ENCODE measurements at regions not wholly inside any gene's neighbourhood (a gene's known extent, or its start where the extent isn't known, plus 50 kb on each side); places are given as distances from the start of the nearest gene placed in this dataset.
"Not testable (repeated sequence)": the region's sequence is repeated elsewhere in the genome, so short reads cannot be mapped to it uniquely, and the experiment has no call there.

- no peak for DNase-seq
Observed at GRCh38 chr17:27066315-27066714, 227.6 kb upstream of the WSB1 start.

GRCh38 chr17:27069842-27070508 lies 223.9 kb upstream of the WSB1 start:
- no peak for DNase-seq

- DNase-seq: no peak
Observed at GRCh38 chr17:27070836-27071235, 223.1 kb upstream of the WSB1 start.

- no peak for DNase-seq
Observed at GRCh38 chr17:27072885-27073284, 221.0 kb upstream of the WSB1 start.

- no peak for DNase-seq
Observed at GRCh38 chr17:27076814-27077213, 217.1 kb upstream of the WSB1 start.

- DNase-seq: no peak
Observed at GRCh38 chr17:27078296-27078695, 215.6 kb upstream of the WSB1 start.

GRCh38 chr17:27079660-27080059 lies 214.3 kb upstream of the WSB1 start:
- DNase-seq: no peak

GRCh38 chr17:27081002-27081638 lies 212.8 kb upstream of the WSB1 start:
- no peak for DNase-seq

- DNase-seq: no peak
Observed at GRCh38 chr17:27082023-27082774, 211.7 kb upstream of the WSB1 start.

- no peak for DNase-seq
Observed at GRCh38 chr17:27082775-27083154, 211.1 kb upstream of the WSB1 start.

GRCh38 chr17:27083408-27084185 lies 210.3 kb upstream of the WSB1 start:
- DNase-seq: no peak

- no peak for DNase-seq
Observed at GRCh38 chr17:27085517-27085916, 208.4 kb upstream of the WSB1 start.

- no peak for DNase-seq
Observed at GRCh38 chr17:27086526-27086925, 207.4 kb upstream of the WSB1 start.

GRCh38 chr17:27087935-27088766 lies 205.8 kb upstream of the WSB1 start:
- DNase-seq: no peak

- no peak for DNase-seq
Observed at GRCh38 chr17:27088767-27089078, 205.2 kb upstream of the WSB1 start.

GRCh38 chr17:27089079-27089928 lies 204.6 kb upstream of the WSB1 start:
- not testable (repeated sequence) for DNase-seq

GRCh38 chr17:27089929-27090247 lies 204.0 kb upstream of the WSB1 start:
- DNase-seq: no peak

- DNase-seq: not testable (repeated sequence)
Observed at GRCh38 chr17:27090450-27091042, 203.4 kb upstream of the WSB1 start.

- no peak for DNase-seq
Observed at GRCh38 chr17:27091043-27091497, 202.8 kb upstream of the WSB1 start.

GRCh38 chr17:27094179-27094578 lies 199.7 kb upstream of the WSB1 start:
- DNase-seq: not testable (repeated sequence)

- DNase-seq: not testable (repeated sequence)
Observed at GRCh38 chr17:27095821-27096220, 198.1 kb upstream of the WSB1 start.

Data from activated T-cell treated with anti-CD3 and anti-CD28 coated beads, Interleukin-2, amount 50 U/mL, for 48 hours (primary cell).